ENCODE measurements at regions not wholly inside any gene's neighbourhood (a gene's known extent, or its start where the extent isn't known, plus 50 kb on each side); places are given as distances from the start of the nearest gene placed in this dataset.

DNA sequence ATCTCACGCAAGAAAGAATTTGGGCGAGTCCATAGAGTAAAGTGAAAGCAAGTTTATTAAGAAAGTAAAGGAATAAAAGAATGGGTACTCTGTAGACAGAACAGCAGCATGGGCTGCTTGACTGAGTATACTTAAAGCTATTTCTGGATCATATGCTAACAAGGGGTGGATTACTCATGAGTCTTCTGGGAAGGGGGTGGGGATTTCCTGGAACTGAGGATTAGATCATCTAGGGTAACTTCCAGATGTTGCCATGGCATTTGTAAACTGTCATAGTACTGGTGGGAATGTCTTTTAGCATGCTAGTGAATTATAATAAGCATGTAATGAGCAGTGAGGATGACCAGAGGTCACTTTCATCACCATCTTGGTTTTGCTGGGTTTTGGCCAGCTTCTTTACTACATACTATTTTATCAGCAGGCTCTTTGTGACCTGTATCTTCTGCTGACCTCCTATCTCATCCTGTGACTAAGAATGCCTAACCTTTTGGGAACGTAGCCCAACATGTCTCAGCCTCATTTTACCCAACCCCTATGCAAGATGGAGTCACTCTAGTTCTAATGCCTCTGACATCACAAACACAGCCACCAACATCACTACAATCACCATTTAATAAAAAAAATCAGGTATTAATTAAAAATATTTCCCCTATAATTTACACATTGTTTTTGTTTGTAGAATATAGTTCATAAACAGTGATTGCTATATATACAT, 890.7 kb upstream of the EPHA6 start:
- DNase-seq (ENCODE audit: low read depth in 2 of 2) = no peak

DNA sequence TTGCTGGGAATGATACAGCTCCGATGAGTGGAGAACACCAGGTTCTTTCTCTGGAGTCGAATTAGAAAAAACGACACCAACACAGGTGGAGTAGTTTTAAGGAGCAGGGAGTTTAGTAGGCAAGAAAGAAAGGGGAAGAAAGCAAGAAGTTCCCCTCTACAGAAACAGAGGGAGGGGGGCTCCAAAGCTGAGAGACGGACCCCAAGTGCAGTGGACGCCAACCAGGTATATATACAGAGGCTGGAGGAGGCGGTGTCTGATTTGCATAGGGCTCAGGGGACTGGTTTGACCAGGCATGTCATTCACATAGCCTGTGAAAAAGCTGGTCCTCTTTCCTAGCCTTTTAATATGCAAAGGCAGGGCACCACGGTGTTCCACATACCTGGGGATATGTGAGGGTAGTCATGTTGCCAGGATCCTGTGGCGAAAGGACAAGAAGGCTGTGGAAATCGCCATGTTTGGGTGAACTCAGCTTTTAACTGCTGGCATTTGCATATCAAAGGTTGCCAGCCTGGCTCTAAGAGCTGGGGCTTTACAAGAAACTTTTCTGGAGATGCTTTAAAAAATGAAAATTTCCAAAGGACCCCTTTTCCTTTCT, 887.4 kb upstream of the EPHA6 start:
- no peak for DNase-seq (ENCODE audit: low read depth in 2 of 2)

DNA sequence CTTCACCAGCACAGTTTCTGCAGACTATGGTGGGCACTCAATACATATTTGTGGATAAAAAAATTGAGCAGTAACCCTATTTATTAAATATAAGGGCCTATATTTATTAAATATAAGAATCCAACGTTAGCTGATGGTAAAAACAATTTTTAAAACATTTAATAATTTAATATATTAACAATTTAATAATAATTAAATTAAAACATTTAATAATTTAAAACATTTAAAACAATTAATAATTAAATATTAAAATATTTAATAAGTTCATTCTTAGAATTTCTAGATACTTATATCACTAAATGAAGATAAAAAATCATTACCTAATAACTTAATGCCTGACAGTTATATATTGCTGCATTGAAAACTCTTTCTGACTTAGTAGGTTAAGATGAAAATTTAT, 880.2 kb upstream of the EPHA6 start:
- no peak for DNase-seq (ENCODE audit: low read depth in 2 of 2)

DNA sequence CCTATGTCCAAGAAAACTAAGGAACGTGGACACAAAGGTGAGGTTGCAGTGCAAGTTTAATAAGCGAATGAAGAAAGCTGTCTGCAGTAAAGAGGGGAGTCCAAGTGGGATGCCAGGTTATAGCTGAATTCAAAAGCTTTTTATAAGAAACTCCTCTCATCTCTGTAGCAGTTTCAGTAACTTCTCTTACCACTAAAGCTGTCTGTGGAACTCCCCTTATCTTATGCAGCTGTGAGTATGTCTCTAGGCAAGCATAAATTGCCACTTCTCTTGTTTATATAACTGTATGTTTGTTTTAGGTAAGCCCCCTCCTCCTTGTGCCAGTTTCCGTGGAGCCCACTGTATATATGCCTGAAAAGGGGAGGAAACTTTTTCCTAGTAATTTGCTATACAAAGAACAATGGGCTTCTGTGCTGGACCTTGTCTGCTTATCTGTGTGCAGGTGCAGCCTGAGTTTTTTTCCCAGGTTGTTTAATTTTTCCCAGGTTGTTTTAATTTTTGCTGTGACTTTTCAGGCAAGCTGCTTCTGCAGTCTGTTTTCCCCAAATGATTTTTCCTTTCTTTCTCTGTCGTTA, 875.1 kb upstream of the EPHA6 start:
- DNase-seq (ENCODE audit: low read depth in 2 of 2) = no peak

DNA sequence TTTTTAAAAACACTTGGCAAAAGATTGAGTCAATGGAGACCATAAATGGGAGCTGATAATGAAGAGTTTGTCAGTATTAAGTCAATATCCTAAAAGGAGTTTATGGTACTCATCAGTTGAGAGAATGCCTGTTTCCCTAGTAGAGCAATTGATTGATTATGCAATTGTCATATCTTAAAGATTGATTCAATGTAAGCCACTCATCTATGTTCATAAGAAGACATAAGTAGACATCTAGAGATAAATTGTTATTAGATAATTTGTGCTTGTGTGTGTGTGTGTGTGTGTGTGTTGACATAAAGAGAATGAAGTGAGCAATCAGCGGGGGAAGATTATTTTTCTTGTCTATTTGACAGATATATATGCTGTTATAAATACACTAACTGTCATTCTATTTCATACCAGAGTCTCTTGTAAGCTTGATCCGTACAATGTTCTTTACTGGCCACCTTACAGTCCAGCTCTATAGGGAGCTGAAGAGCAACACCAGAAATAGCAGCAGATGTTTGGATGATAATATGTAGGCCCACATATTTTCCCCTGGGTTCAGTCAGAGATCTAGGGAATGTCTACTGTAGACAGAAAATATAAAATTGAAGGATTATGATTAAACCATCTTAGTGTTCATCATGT, 848.6 kb upstream of the EPHA6 start:
- DNase-seq (ENCODE audit: low read depth in 2 of 2) = no peak

DNA sequence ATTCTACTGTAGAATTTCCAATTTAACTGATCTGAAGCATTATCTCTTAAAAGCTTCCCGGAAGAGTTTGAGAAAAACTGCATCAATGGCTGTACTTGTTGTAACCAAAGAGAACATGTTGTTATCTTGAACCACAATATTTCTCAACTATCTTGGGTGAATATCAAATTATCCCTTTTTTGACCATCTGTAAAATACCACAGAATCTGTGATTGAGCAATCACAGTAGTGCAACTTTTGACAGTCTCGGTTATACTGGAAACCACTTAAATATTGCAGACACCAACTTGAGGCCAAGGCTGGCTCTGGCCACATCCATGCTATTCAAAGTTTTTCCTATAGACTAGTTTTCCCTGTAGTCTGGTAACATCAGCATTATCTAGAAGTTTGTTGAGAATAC, 842.8 kb upstream of the EPHA6 start:
- DNase-seq (ENCODE audit: low read depth in 2 of 2) = no peak

DNA sequence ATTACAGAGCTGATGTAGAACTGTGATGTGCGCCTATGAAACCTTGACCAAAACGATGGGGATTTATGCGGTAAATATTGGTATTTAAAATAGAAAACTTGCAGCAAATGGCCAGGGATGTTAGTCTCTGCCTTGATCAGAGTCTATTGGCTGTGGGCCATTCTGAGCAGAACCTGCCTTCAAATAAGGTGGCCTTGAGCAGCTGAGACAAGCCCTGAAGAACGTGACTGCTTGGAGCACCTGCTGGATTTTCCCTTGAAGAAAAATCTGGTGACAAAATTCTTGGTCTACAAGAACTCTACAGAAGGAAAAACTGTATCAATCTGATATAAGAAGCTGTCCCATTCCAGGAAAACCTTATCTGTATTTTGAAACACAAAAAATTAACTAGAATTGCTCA, 820.1 kb upstream of the EPHA6 start:
- DNase-seq (ENCODE audit: low read depth in 2 of 2) = no peak

DNA sequence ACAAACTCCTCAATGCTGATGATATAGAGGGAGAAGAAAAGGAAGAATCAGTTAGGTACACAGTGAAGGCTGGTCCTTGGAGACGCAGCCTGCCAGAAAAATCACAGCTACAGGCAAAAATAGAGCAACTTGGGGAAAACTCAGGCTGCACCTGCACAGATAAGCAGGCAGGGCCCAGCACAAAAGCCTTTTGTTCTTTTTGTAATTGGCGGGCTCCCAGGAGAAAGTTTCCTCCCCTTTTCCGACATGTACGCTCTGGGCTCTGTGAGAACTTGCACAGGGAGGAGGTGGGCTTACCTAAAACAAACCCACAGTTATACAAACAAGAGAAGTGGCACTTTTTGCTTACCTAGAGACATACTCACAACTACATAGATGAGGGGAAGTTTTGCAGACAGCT, 813.4 kb upstream of the EPHA6 start:
- no peak for DNase-seq (ENCODE audit: low read depth in 2 of 2)

DNA sequence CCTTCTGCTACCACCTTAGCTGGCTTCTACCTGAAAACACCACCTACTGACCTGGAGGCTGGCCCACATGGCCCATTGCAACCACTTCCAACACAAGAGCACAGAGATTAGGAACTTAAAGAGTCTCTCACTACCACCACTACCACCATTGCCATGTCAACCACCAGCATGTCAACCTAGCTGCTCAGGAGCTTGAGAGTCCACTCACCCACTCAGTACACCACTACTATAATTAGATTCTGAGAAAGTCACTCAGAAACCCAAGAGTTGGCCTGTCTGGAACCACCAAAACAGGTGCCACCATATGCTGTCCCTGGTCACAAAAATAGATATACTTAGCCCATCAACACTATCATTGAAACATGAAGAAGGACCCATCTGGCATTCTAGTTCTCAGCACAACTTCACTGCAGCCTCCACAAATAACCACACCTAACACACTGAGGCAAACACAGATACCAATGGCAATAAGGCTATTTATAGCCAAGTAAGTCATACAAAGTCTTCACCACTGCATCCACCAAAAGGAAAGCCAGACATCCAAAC, 806.7 kb upstream of the EPHA6 start:
- no peak for DNase-seq (ENCODE audit: low read depth in 2 of 2)

DNA sequence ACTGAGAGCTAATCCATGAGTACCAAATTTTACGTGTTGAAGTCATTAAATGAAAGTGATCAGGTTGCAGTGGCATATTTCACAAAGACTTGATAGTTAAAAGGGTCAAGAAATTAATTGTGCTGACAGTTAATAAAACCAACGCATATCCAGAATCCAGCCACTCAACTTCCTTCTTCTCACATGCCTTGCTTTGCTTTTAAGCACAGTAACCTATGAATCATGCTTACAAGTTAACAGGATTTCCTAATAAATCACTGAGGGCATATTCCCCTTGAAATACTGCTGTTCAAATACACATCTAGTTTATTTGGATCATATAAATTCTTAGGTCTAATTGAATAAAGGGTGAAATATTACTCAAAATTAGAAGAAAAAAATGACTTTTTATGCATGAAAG, 801.5 kb upstream of the EPHA6 start:
- DNase-seq (ENCODE audit: low read depth in 2 of 2) = no peak

DNA sequence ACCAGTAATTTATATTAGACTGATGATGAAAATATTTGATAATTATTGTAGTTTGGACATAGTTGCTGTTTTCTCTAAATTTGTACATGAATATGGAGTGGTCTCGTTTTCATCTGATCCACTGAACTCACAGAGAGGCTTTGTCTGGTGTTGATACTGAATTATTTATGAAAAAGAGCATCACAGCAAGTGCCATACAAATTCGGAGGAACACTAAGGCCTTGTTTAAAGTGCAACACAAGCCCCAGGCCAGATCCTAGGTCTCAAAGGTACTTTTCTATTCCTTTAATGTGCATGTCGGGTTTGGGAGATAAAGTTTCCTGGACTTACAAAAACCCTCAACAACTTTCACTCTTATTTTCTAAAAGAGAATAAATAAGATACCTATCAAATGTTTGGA, 796.8 kb upstream of the EPHA6 start:
- no peak for DNase-seq (ENCODE audit: low read depth in 2 of 2)

DNA sequence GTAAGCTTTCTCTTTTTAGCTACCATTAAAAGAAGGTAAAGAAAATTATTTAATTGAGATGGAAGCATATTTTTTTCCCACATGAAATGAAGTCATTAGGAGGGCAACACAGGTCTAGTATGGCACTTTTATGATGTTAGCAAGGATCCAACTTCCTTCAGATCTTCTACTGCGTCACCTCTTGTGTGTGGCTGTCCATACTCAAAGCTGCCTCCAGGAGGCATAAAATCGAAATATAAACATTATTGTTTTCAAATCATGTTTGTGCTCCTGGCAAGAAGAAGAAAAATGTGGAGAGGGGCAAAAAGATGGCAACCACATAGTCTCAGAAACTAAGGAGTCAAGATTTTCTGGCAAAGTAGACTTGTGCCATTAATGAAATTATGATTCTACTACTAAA, 791.7 kb upstream of the EPHA6 start:
- DNase-seq (ENCODE audit: low read depth in 2 of 2) = no peak

DNA sequence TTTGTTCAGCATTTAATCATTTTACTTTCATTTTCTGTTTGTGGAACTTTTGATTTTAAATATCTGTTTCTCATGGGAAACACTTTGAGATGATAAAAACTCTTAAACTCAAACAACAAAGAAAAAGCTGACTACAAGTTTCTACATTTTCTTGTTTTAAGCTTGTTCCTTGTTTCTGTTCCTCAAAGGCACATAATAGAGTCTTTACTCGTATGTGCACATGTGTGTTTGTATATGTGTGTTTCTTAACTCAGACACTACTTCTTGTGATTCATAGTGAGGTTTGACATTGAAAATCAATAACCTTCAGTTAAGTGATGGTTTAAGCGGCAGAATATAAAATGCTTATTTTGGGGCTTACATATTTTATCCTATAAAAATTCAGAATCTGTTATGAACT, 786.7 kb upstream of the EPHA6 start:
- no peak for DNase-seq (ENCODE audit: low read depth in 2 of 2)

DNA sequence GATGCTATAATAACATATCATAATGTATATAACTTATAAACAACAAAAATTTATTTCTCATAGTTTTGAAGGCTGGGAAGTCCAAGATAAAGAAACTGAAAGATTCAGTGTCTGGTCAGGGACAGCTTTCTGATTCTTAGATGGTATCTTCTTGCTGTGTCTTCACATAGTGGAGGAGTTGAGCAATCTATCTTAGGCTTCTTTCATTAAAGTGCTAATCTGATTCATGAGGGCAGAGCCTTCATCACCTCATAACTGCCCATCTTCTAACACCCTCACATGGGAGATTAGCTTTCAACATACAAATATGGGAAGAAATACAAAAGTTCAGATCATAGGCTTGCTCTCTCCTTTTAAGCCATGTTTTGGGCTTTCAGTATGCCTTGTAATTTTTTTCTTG, 774.8 kb upstream of the EPHA6 start:
- DNase-seq (ENCODE audit: low read depth in 2 of 2) = no peak

DNA sequence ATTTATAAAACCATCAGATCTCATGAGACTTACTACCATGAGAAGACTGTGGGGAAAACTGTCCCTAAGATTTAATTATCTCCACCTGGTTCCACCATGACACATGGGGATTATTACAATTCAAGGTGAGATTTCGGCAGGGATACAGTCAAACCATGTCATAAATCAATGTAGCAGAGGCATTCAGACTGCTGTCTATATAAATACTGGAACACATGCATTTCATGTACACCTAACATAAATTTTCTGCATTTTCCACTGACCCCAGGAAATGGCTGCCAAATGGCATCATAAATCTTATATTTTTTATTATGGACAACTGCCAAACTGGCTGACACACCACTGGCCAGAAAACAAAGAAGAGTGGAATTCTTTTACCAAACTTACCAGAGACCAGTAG, 755.1 kb upstream of the EPHA6 start:
- no peak for DNase-seq (ENCODE audit: low read depth in 2 of 2)

DNA sequence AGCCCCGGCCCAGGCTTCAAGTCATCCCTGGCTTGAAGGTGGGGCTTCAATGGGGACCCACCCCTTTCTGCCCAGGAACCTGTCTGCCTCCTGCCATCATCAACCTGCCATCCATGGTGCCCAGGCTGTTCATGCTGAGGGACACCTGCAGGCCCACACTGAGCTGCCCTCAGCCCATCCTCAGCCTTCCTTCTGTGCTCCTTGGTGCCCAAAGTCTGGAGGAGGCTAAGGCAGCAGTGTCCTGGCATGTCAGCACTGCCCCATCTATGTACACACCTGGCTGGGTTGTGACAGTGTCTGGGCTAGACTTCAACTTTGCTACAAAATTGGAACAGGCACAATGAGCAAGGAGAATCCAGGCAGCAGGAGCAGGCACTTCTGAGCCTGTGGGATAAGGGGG, 745.3 kb upstream of the EPHA6 start:
- DNase-seq (ENCODE audit: low read depth in 2 of 2) = no peak

DNA sequence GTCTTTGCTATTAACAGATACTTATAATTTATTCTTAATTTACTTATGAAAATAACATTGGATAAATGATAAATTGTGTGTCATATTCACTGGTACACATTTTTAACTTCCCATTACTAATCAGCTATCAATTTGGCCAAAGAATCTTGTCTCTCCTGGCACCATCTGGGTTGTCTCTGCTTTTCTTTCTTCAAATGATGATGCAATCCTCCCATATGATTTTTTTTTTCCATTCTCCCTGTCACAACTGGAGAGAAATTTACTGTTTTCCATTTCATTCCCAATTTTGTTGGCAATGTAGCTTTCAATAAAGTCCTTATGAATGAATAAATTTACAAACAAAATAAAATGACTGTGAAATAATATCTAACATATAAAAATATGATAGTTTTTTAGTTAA, 743.7 kb upstream of the EPHA6 start:
- no peak for DNase-seq (ENCODE audit: low read depth in 2 of 2)

DNA sequence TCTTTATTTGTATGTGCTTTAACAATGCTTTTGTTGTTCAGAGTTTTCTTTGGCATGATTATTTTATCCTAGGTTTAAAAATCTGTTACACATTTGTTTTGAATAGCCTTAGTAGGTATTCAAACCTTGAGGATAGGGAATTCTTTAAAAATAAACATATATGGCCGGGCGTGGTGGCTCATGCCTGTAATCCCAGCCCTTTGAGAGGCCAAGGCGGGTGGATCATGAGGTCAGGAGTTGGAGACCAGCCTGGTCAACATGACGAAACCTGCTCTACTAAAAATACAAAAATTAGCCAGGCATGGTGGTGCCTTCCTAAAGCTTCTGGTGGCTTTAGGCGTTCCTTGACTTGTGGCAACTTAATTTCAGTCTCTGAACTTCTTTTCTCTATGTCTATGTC, 743.3 kb upstream of the EPHA6 start:
- DNase-seq (ENCODE audit: low read depth in 2 of 2) = no peak

DNA sequence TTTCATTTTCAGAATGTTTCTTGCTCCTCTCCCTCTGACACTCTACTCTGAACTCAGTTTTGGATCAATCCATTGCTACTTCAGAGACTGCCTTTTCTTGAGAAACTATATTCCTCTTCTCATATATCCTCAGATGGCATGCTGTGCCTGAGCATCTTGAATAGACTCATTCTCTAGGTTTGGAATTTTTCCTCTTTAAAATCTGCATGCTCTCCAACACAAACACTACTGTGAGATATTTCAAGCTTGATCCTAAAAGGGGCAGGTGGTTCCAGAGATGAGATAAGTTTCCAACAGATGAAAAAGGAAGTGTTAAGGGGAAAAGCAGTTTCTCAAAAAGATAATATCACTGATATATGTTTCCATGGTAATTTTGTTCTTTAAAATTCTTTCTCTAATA, 742.2 kb upstream of the EPHA6 start:
- DNase-seq (ENCODE audit: low read depth in 2 of 2) = no peak

DNA sequence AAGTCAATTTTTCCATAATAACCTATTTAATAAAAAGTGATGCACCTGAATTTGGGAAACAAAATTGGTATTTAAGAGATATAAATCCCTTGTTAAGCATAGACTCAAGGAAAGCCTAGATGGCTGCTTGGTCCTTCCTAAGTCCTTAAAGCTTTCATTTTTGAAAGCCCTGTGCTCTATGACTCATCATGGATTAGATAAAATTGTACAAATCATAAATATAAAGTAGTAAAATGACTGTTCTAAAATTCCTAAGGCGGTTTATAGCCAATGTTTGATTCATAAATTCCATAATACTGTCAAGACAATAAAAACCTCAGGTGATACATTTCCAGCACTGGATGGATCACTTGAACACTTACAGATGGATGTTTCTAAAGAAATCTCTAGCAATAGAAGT, 730.8 kb upstream of the EPHA6 start:
- DNase-seq (ENCODE audit: low read depth in 2 of 2) = no peak

DNA sequence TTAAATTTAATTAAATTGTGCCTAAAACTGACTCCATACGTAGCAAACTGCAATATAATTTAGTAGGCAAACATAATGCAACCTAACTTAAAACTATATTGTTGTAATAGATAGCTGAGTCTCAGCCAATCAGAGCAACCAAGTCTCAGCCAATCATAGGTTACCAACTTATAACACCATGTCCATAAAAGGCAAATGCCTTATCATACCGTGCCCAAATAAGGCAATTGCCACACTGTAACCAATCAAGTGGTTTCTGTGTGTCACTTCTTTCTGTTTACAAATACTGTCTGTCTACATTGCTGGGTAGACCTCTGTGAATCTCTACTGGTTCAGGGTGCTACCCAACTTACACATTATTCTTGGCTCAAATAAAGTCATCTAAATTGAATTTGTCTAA, 728.4 kb upstream of the EPHA6 start:
- no peak for DNase-seq (ENCODE audit: low read depth in 2 of 2)

DNA sequence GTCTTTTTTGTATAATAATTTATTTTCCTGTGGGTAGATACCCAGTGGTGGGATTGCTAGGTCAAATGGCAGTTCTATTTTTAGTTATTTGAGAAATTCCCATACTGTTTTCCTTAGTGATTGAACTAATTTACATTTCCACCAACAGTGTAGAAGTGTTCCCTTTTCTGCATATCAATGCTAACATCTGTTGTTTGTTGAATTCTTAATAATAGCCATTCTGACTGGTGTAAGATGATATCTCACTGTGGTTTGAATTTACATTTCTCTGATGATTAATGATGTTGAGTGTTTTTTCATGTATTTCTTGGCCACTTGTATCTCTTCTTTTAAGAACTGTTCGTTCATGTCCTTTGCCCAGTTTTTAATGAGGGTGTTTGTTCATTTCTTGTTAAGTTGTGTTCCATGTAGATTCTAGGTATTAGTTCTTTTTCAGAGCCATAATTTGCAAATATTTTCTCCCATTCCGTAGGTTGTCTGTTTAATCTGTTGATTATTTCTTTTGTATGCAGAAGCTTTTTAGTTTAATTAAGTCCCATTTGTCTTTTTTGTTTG, 713.3 kb upstream of the EPHA6 start:
- DNase-seq (ENCODE audit: low read depth in 2 of 2) = no peak

DNA sequence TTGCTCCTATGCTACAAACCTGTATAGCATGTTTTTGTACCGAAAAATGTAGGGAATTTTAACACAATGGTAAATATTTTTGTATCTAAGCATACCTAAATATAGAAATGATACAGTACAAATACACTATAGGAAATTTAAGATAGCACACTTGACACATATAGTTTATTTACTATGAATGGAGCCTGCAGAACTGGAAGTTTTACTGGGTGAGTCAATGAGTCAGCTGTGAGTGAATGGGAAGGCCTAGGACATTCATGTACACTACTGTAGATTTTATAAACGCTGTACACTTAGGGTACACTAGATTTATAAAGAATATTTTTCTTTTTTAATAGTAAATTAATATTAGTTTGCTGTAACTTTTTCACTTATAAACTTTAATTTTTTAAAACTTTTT, 707.7 kb upstream of the EPHA6 start:
- DNase-seq (ENCODE audit: low read depth in 2 of 2) = no peak

Data from activated CD4-positive, alpha-beta T cell treated with anti-CD3 and anti-CD28 coated beads for 24 hours (primary cell).